GM21390 (cell line): ENCODE measurements at regions not wholly inside any gene's neighbourhood (a gene's known extent, or its start where the extent isn't known, plus 50 kb on each side); places are given as distances from the start of the nearest gene placed in this dataset.
"Not testable (repeated sequence)": the region's sequence is repeated elsewhere in the genome, so short reads cannot be mapped to it uniquely, and the experiment has no call there.

ENCODE experiments used
- ATAC-seq: cut with Tn5 transposase; IDR thresholded peaks from one replicate; pipeline ENCODE4 v1.9.1; 2021; ENCODE audit not compliant: unreplicated experiment

DNA sequence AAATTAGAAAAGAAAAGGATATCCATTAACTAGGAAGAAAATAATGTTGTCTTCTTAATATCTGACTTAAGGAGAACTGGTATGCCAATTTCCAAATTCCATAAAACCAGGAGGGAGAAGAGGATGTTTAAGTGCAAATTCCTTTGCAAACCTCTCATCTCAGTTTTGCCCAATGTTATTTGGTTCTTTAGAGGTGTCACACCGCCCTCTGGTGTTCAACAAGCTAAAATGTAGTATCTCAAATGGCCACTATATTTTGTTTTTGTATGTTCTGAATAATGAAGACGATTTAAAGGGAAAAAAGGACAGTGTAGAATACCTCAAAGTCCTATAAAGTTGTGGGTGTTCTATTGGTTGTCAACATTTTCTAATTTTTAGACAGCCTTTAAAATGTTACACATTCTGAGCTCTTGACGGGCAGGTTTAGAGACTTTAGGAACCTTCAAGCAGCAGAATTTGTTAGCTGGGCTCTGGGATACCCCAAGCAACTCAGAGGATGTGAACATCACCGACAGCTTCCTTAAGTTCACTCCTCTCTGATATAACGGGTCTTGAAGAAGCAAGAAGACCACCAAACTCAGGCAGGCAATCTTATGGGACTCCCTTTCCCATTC, 458.3 kb downstream of the MFSD1 start:
- ATAC-seq = peak; percentile 59

DNA sequence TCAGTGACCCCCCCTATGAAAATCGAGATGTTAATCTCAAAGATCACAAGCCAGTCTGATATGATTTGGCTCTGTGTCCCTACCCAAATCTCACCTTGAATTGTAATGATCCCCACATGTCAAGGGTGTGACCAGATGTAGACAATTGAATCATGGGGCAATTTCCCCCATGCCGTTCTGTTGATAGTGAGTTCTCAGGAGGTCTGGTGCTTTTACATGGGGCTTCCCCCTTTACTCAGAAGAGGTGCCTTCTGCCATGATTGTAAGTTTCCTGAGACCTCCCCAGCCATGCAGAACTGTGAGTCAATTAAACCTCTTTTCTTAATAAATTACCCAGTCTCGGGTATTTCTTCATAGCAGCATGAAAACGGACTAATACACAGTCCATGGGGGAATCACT, 459.5 kb downstream of the MFSD1 start:
- not testable (repeated sequence) for ATAC-seq

DNA sequence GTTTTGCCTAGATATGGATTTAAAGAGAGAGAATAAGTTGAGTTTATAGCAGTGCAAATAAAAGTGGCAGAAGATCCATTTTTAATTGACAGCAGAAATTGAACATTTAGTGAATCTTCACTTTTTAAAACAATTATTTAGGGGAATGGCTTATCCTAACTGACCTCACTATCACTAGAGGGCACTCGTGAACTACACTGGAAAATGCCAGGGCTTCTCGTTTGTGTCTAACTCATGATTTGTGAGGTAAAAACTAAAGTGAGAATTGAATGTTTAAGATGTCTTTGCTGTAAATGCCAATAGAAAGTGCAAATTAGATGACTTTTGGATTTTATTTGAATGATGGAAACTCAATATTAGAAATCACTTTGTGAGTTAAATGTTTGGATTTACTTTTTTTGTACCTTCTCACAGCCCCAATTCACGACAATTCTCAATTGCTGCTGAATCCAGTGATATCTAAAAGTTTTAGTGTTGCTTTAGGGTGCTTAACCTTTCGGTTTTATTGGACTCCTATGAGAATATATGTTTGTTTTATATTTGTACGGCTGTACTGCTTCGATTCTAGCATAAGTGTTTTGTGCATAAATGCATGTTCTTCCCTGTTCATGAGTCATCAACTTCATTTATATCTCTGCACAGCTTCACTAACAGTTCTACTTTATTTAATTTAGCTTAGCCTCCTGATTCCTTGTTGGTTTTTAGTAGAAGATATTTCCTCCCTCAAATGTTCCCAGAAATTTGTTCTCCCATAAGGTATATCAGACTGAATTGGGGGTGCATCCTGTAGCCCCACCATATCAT, 462.1 kb downstream of the MFSD1 start:
- ATAC-seq = no peak

DNA sequence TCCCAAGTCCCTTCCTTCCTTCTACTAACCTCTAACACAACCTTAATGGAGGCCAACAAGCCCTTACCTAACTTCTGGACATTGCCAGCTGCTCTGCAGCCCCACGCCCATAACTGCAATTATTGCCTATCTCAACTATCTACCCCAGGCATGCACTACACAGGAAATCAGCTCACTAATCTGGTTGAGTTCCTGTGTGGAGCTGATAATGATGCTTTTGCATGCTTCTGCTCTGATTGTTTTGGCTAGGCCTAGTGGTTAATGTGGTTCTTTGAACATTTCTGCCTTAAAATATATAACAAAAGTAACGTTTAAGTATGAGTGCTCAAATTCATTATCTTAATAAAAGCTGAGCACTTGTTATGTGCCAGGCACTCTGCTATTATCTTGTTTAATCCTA, 463.9 kb downstream of the MFSD1 start:
- ATAC-seq = no peak

DNA sequence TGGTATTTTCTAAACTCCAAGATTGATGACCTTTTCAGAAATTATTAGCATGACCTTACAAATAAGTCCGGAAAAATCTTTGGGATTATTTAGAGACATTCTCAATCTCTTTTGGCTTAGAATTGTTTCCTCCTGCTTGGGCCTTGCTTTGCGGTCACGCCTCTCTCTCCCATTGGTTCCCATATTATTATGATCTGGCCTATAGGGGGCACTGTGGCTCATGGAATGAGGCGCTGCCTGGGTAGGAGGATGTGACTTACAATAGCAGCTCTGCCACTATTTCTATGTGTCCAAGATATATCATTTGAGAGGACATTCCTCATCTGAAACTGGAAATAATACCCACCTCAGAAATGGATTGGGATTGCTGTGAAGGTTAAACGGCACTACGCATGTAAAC, 464.9 kb downstream of the MFSD1 start:
- ATAC-seq = no peak

DNA sequence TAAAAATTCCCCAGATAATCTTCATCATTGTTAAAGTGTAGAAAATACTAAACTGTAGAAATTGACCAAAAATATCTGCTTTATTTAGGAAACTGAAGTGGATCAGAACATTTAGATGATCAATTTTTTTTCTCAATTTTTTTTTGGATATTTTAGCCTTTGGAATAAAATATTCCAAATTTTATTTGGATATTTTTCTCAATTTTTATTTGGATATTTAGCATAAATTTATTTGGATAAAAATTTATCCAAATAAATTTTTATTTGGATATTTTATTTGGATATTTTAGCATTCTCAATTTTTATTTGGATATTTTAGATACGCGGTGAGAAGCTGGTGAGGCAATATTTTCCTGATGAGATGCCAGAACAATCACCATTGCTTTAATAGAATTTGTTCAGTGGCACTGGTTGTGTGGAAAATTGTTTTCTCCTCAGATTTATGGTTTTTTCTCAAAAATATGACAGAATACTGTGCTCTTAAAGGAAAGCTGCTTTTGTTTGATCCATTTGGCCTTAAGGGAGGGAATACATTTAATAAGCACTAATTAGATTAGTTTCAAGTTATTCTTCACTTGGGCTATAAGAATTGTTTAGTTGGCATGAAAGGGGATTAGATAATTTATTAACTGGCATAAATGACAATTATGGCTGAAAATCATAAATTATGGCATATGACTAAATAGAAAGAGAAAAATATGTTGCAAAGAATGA, 470.1 kb downstream of the MFSD1 start:
- ATAC-seq = no peak

DNA sequence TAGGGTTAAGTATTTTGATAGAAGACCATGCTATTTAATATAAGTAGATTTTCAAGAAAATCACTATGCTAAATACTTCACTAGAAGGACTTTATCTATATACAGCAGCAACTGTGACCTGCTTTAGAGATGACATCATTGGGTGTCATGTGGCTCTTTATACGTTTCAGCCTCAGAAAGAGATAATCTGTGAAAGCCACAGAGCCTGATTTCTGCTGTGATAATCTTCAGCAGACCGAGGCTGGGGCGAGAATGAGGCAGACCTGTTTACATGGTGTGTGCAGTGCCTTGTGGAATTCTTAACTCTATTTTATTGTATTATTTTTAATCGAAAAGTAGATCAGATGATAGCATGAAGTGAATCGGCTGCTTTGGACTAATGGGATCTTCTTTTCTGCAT, 471.2 kb downstream of the MFSD1 start:
- no peak for ATAC-seq

DNA sequence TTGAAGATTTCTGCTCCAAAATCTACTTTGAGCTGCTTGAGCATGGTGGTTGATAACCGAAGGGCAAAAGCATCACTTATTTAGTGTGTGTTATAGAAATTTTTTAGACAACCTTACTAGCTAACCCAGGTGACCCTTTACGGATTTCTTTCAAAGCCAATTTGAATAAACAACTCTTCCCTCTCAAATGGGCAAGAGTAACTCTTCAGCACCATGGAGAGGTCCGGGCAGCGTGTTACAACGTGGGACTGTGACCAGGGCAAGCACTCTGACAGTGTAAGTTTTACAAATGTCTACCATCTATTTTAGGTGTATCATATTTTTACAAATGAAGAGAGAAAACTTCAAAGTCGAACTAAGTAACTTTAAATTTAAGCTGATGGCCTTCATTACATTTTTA, 471.8 kb downstream of the MFSD1 start:
- no peak for ATAC-seq

DNA sequence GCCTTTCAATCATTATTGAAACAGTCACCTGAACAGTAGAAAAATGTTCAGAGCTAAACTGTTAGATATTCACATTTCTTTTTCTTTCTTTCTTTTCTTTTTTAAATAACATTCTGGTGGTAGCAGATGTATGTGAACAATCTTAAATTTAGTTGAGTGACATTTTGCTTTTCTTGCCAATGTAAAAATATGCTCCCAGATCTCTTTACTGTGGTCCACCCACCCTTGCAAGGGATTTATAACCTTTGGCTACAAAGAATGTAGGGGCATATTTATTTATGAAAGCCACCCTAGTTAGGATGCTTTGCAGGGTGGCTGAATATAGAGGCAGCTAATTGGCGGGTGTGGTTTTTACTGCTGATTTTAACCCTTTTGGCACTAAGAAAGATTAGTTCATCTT, 473.9 kb downstream of the MFSD1 start:
- ATAC-seq = no peak

DNA sequence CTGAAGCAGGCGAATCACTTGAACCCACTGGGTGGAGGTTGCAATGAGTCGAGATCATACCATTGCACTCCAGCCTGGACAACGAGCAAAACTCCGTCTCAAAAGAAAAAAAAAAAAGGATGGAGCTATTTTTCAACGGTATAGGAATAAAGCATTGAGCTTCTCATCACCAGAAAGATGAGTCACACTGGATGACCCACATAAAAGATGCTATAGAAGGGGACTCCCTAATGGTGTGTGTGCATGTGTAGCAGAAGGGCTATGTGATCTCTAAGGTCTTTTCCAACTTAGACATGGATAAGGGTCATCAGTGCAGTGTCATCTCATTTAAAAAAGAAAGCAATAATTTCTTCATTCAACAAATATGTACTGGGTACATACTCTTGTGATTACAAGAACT, 476.0 kb downstream of the MFSD1 start:
- no peak for ATAC-seq

DNA sequence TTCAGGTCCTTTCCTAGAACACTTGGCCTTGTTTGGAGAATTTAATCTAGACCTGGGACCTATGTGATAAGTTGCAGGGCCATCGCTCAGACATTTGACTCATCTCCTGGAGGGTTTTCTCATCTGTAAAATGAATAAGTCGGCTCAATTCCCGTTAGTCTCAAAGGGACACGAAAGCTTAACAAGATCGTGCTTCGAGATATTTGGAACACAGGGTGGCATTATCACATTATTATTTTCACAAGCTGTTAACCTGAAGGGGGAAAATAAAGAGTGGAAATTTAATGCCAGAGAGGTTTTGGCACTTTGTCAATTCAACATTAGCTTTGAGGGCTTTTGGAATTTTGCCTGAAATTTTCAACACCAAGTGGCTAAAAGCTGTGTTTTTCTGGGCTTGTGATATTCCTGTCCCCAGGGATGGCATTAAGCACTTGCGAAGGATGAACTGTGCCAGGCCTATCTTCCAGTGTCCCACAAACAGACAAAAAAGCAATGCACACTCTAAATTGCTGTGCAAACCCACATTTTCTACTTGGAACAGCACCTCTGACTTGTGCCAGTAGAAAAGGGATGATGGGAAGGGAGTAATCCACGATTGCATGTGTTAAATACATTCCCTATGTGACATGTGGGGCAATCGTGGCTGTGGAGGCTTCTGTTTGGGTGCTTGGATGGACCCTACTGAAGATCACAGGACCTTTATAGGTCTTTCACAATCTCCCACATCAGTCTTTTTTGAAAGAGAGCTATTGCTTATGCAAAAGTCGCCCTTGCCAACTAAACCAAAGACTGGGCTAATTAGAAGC, 478.7 kb downstream of the MFSD1 start:
- no peak for ATAC-seq

DNA sequence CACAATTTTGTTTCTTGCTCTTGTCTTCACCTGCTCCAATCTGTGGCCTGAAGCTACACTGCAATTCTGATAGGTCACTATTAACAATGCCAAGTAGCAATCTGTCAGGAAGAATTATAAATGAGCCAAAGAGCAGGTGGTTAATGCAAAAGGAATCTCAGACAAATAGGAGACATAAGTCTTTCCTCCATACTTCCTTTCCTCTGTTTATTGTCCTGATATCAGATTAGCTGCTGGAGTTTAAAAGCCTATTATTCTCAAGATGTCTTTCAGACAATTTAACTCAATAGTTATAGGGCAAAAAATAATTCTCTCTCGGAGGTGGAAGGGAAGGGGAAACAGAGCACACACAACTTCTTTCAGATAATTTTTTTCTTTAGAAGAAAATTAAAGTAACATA, 491.6 kb downstream of the MFSD1 start:
- no peak for ATAC-seq

DNA sequence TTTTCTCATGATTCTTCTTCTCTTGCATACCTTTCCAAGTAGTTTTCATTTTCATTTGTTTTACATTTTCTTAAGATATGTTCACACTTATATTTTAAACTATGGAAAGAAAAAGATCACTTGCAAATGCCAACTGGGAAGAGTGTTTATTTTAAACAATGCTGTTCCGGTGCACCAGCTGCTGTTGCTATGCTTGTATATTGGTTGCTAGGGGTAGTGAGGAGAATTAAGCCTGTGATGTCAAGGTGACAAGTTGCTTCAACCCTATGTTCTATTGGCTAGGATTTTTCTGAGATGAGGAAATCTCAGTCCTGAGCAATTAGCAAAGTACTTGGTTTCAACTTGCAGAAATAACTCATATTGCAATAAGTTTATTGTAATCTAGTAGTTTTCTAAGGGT, 500.1 kb downstream of the MFSD1 start:
- ATAC-seq = no peak

DNA sequence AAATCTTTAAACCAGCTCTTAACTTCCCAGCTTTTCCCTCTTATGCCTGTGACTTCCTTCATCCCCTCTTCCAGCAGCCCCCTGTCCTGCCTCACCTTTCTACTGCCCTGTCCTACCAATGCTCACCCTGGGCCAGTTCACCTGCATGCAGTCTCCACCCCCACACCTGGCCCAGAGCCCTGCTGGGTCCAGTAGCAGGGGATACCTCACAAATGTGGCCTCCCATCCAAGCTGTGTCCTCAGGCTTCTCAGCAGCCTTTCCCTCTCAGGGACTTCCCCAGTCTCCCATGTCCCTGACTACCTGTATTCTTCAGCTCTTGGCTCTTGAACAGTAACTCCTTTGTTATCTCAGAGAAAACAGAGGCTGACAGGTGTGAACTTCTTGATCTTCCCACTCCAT, 503.2 kb downstream of the MFSD1 start:
- ATAC-seq = no peak

DNA sequence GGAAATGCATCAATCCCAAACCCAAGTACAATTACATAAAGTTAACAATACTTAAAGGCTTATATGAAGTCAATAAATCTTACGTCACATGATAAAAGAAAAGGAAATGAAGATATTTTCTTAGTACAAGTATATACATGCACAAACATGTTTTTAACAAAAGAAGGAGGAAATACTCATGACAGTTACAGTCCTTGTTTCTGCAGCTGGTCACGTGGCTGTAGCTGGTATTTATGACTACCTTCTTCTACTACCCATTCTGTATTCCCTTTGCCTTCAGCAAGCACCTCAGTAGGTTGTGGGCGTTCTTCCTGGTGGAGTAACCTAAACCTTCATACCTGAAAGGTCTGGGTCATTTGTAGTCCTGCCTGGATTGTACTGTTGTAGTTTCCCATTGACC, 514.9 kb downstream of the MFSD1 start:
- not testable (repeated sequence) for ATAC-seq

DNA sequence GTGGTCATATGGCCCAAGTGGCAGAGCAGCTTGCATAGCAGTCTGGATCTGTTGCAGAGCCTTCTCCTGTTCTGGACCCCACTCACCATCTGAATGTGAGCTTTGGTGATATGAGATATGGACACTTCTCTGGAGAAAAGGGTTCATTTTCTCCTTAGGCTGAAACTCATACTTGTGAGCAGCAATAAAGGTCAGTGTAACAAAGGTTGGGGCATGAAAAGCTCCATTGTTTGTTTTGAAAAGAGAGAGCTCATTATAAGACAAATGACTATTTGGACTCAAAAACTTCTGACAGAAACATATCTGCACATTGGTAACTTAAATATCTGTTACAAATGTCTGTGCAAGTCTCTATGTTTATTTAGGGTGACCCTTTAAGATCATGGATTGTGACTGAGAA, 517.3 kb downstream of the MFSD1 start:
- no peak for ATAC-seq

DNA sequence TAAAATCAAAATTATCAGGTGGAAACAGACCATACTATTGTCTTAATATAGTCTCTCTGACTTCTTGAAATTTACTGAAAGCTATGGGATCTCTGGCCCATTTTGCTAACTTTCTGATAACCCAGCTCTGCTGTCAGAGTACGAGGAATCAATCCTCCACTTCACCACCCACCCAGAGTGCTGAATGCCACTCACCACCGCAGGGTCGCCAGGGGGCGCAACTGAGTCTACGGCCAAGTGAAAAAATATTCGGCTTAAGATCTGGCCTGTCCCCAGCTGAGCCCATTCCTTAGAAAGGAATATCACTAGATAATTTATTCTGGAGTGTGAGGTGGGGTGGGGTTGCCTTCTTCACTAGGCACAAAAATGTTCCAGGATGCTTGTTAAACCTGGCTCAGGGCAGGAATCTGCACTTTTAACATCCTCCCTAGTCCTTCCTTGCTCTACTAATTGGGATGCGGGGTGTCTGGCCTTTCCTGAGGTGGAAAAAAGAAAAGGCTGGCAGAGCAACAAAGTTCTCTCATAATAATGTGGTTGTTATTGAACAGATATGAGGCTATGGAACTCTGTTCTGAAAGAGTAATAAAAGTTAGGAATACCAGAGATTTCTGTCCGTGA, 520.6 kb downstream of the MFSD1 start:
- peak; percentile 78 for ATAC-seq

DNA sequence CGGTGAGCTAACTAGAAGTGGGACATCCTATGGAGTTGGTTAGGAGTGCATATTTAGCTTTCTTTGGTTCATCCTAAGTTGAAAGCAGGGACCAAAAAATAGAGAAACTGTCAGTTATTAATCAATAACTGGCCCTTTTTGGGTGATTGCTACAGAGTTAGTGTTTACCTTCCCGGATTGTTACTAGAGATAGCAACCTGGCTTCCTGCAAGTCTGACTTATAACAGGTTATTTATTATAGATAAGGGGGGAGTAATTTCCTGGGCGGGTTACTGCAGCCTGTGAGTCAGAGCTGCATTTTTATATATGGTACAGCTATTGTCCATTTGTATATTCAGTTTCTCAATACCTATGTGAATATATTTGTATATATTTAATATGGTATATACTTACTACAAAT, 522.0 kb downstream of the MFSD1 start:
- ATAC-seq = no peak

DNA sequence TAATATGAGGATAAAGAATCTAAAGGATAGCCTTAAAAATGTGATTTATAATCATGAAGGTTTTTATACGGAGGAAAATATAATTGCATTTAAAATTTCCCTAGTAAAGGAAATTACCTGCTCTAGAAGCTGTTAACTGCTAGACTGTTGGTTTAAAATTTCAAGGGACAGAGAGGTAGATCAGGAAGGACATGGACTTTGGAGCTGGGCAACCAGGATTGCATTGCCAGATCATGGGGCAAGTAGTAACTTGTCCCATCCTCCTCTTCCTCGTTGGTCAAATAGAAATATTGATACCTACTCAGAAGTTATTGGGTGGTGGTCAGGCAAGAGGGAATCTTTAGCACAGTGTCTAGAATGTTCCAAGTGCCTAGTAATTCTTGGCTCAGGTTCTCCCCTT, 525.1 kb downstream of the MFSD1 start:
- ATAC-seq = no peak

DNA sequence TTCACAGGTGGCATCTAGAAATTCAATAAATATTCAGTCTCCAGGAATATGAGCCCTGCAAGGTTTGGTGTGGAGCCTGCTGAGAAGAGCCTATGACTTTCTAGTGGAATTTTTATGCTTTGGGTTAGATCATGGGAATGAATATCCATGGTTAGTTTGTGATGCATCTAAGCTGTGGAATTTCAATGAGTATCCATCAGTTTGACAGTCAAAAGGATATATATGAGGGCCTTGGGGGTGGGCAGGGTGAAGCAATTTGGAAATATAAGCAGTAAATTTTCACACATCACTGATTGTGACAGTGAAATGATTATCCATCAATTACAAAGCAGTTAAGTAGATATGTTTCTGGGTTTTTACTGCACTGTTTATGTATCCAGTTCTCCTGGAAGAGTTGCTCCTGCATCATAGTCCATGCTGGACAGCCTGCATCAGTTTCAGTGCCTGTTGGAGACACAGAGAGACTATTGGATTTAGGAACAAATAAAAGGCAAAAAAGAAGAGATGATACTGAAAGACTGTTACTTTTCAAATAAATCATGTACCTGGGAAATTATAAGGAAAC, 530.8 kb downstream of the MFSD1 start:
- no peak for ATAC-seq

DNA sequence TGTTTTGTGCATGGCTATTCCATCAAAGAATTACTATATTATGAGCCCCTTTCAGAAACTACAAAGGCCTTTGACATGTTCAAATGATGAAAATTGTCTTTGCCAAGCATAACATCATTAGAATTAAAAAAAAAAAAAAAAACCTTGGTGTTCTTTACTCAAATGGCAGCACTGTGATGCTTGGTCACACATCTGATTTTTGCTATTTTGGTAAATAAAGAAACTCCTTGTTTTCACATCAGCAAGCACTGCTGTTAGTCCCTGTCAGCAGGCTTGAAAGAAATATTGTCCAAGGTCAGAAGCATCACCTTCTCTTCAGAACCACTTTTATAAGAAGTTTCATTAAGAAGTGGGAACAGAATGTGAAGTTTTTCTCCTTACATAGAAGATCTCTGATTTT, 537.3 kb downstream of the MFSD1 start:
- ATAC-seq = no peak
